Right kidney (tissue), 1 donor: ENCODE measurements at regions not wholly inside any gene's neighbourhood (a gene's known extent, or its start where the extent isn't known, plus 50 kb on each side); places are given as distances from the start of the nearest gene placed in this dataset.

ENCODE experiments used
- DNase-seq: peaks from one replicate; pipeline ENCODE4 v3.0.0-alpha.2; 2016

GRCh38 chr2:65490222-65490621 is 57.8 kb upstream of the SPRED2 start:
- DNase-seq, result no peak

DNA sequence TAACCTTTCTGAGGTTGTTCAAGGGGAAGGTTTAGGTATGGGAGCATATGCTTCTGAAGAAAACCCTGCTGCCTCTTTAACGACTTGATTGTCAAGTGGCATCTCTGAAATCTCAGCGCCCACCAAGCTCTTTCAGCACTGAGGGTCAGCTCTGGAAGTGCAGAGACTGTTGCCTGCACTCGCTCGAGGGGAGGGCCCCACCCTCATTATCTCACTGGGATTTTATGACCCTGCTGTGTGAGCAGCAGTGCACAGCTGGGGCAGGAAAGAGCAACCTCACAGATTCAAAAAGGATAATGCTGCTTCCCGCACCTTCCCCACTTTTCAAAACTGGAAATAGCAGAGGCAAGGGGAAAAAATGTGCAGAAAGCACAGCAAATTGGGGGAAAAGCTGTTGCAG is 56.9 kb upstream of the SPRED2 start:
- DNase-seq, result no peak

DNA sequence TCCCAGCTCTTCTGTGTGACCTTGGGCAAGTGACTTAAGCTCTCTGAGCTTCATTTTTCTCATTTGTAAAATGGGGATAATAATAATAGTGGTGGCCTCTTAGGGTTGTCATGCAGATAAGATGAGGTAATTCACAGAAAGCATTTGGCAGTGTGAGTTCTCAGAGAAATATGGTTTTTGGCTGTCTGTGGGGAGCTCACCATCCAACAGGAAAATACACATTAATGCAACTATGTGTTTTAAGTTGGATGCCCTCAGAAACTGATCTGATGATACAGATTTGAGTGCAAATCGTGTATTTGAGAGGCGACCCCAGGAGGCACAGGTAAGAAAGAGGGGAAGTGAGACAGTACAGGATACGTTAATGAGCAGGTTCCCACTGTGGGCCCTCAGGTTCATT is 56.1 kb upstream of the SPRED2 start:
- no peak for DNase-seq

GRCh38 chr2:65487404-65487803 is 55.0 kb upstream of the SPRED2 start:
- DNase-seq, result no peak

GRCh38 chr2:65486802-65487201 is 54.4 kb upstream of the SPRED2 start:
- DNase-seq, result no peak

DNA sequence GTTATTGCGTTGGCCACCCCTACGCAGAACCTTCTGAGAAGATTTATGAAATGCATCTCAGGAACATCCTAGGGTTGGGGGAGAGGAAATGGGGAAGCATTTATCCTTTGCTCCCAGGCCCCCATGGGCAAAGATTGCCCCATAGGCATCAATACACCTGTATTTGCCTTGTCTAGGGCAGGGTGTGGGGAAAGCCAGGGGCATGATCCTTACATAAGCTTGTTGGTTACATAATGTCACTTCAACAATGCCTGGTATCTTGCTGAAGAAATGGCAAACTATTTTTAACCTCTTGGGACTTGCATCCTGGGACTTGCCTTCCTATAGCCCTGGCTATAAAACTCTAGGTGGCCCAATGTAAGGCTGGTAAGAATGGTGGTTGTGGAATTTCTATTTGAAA is 53.9 kb upstream of the SPRED2 start:
- DNase-seq, result no peak

- no peak for DNase-seq
These were observed 53.4 kb upstream of the SPRED2 start for GRCh38 chr2:65485839-65486238.

GRCh38 chr2:65483763-65484162 is 51.4 kb upstream of the SPRED2 start:
- DNase-seq, result no peak

- no peak for DNase-seq
These were observed 50.6 kb upstream of the SPRED2 start for GRCh38 chr2:65482971-65483370.
